ACC112 (cell line): ENCODE measurements at regions not wholly inside any gene's neighbourhood (a gene's known extent, or its start where the extent isn't known, plus 50 kb on each side); places are given as distances from the start of the nearest gene placed in this dataset.

ENCODE experiments used
- H2AFZ ChIP-seq: fragments of 200-600 bp; sonication (generic); one replicate; pipeline ENCODE4 v1.6.0; 2017; ENCODE audit warnings: antibody characterized with exemption, low read length; ENCODE audit not compliant: unreplicated experiment
- H3K27ac ChIP-seq: fragments of 200-600 bp; sonication (generic); 2 replicates; pipeline ENCODE4 v1.5.1; 2014; ENCODE audit warnings: low read depth, mild to moderate bottlenecking, antibody characterized with exemption, low read length, moderate library complexity
- H3K27me3 ChIP-seq: fragments of 200-600 bp; sonication (generic); 2 replicates; pipeline ENCODE4 v1.6.1; 2014; ENCODE audit warnings: mild to moderate bottlenecking, antibody characterized with exemption, low read length, moderate library complexity, mixed read lengths; ENCODE audit not compliant: insufficient read depth
- H3K36me3 ChIP-seq: fragments of 200-600 bp; sonication (generic); 2 replicates; pipeline ENCODE4 v1.6.1; 2016; ENCODE audit warnings: mild to moderate bottlenecking, antibody characterized with exemption, low read length, moderate library complexity, mixed read lengths; ENCODE audit not compliant: insufficient read depth
- H3K4me1 ChIP-seq: fragments of 200-600 bp; sonication (generic); one replicate; pipeline ENCODE4 v1.6.1; 2016; ENCODE audit warnings: low read length, mixed read lengths; ENCODE audit not compliant: insufficient read depth, unreplicated experiment, control insufficient read depth
- H3K4me3 ChIP-seq: fragments of 200-600 bp; sonication (generic); 2 replicates; pipeline ENCODE4 v1.5.1; 2014; ENCODE audit warnings: mild to moderate bottlenecking, low read depth, low read length
- H3K79me2 ChIP-seq: fragments of 200-600 bp; sonication (generic); one replicate; pipeline ENCODE4 v1.6.0; 2016; ENCODE audit warnings: low read length; ENCODE audit not compliant: control insufficient read depth, unreplicated experiment, insufficient read depth

GRCh38 chr5:66459728-66460127, 136.5 kb upstream of the MAST4 start:
- H3K27ac ChIP-seq = no peak overlapping the region
- H3K36me3 ChIP-seq = no peaks in the 10 kb centered on the region

GRCh38 chr5:66467564-66467963, 128.6 kb upstream of the MAST4 start:
- peaks cover 4% of the 10 kb centered on the region; the same call in 1 of the 2 replicates for H3K27me3 ChIP-seq
- no peaks in the 10 kb centered on the region for H3K79me2 ChIP-seq
- no peaks in the 10 kb centered on the region for H3K4me1 ChIP-seq
- no peak overlapping the region for H3K27ac ChIP-seq
- no peak overlapping the region for H2AFZ ChIP-seq
- H3K36me3 ChIP-seq = no peaks in the 10 kb centered on the region
- no peak overlapping the region for H3K4me3 ChIP-seq

More at GRCh38 chr5:66459728-66460127, 136.5 kb upstream of the MAST4 start:
- Histone ChIP-seq H3K27me3 (peaks cover 4% of the 10 kb centered on the region; the same call in 1 of the 2 replicates), H3K4me3 (no peak overlapping the region), H3K4me1 (no peaks in the 10 kb centered on the region), H2AFZ (no peak overlapping the region), H3K79me2 (no peaks in the 10 kb centered on the region)

GRCh38 chr5:66469684-66470083, 126.5 kb upstream of the MAST4 start:
- Histone ChIP-seq H3K27me3 (no peaks in the 10 kb centered on the region), H3K4me1 (no peaks in the 10 kb centered on the region), H3K27ac (no peak overlapping the region), H2AFZ (no peak overlapping the region), H3K4me3 (no peak overlapping the region), H3K36me3 (no peaks in the 10 kb centered on the region), H3K79me2 (no peaks in the 10 kb centered on the region)

GRCh38 chr5:66472010-66472409, 124.2 kb upstream of the MAST4 start:
- Histone ChIP-seq H2AFZ (no peak overlapping the region), H3K4me1 (no peaks in the 10 kb centered on the region), H3K27ac (no peak overlapping the region), H3K36me3 (no peaks in the 10 kb centered on the region), H3K27me3 (no peaks in the 10 kb centered on the region), H3K79me2 (no peaks in the 10 kb centered on the region), H3K4me3 (no peak overlapping the region)

GRCh38 chr5:66475731-66476130, 120.5 kb upstream of the MAST4 start:
- Histone ChIP-seq H3K4me1 (no peaks in the 10 kb centered on the region), H2AFZ (no peak overlapping the region), H3K27me3 (no peaks in the 10 kb centered on the region), H3K27ac (no peak overlapping the region), H3K36me3 (no peaks in the 10 kb centered on the region), H3K4me3 (no peak overlapping the region), H3K79me2 (no peaks in the 10 kb centered on the region)

GRCh38 chr5:66477596-66477995, 118.6 kb upstream of the MAST4 start:
- Histone ChIP-seq H3K36me3 (no peaks in the 10 kb centered on the region), H3K4me3 (no peak overlapping the region), H3K27ac (no peak overlapping the region), H3K27me3 (no peaks in the 10 kb centered on the region), H2AFZ (no peak overlapping the region), H3K79me2 (no peaks in the 10 kb centered on the region), H3K4me1 (no peaks in the 10 kb centered on the region)

GRCh38 chr5:66494437-66494836, 101.8 kb upstream of the MAST4 start:
- H3K4me3 ChIP-seq = no peak overlapping the region
- H2AFZ ChIP-seq = no peak overlapping the region
- H3K4me1 ChIP-seq = no peaks in the 10 kb centered on the region
- no peaks in the 10 kb centered on the region for H3K79me2 ChIP-seq
- H3K27ac ChIP-seq = no peak overlapping the region
- no peaks in the 10 kb centered on the region for H3K36me3 ChIP-seq
- H3K27me3 ChIP-seq = peaks cover 5% of the 10 kb centered on the region

- no peak overlapping the region for H2AFZ ChIP-seq
- no peaks in the 10 kb centered on the region for H3K36me3 ChIP-seq
- H3K27ac ChIP-seq = no peak overlapping the region
- H3K79me2 ChIP-seq = no peaks in the 10 kb centered on the region
- peaks cover 8% of the 10 kb centered on the region for H3K27me3 ChIP-seq
- no peak overlapping the region for H3K4me3 ChIP-seq
- H3K4me1 ChIP-seq = no peaks in the 10 kb centered on the region
Observed at GRCh38 chr5:66498791-66499207, 97.4 kb upstream of the MAST4 start.

GRCh38 chr5:66503203-66503789, 92.9 kb upstream of the MAST4 start:
- H3K4me1 ChIP-seq = no peaks in the 10 kb centered on the region
- H3K36me3 ChIP-seq = no peaks in the 10 kb centered on the region
- H3K27ac ChIP-seq = no peak overlapping the region
- no peaks in the 10 kb centered on the region for H3K79me2 ChIP-seq
- no peak overlapping the region for H2AFZ ChIP-seq
- no peak overlapping the region for H3K4me3 ChIP-seq
- 0 out of 2 replicates have a peak, but pooled peaks cover 4% of the 10 kb centered on the region for H3K27me3 ChIP-seq

GRCh38 chr5:66507106-66507505, 89.1 kb upstream of the MAST4 start:
- H3K36me3 ChIP-seq = no peaks in the 10 kb centered on the region
- H3K4me3 ChIP-seq = no peak overlapping the region
- H3K79me2 ChIP-seq = no peaks in the 10 kb centered on the region
- no peak overlapping the region for H2AFZ ChIP-seq
- H3K27me3 ChIP-seq = peaks cover 6% of the 10 kb centered on the region; the same call in 1 of the 2 replicates
- H3K4me1 ChIP-seq = no peaks in the 10 kb centered on the region
- no peak overlapping the region for H3K27ac ChIP-seq

GRCh38 chr5:66511491-66511890, 84.7 kb upstream of the MAST4 start:
- peaks cover 6% of the 10 kb centered on the region; the same call in 1 of the 2 replicates for H3K27me3 ChIP-seq
- no peak overlapping the region for H3K4me3 ChIP-seq
- H3K27ac ChIP-seq = no peak overlapping the region
- no peak overlapping the region for H2AFZ ChIP-seq
- H3K79me2 ChIP-seq = no peaks in the 10 kb centered on the region
- H3K36me3 ChIP-seq = no peaks in the 10 kb centered on the region
- no peaks in the 10 kb centered on the region for H3K4me1 ChIP-seq
